Prostate gland (tissue), 2 donors: ENCODE measurements at regions not wholly inside any gene's neighbourhood (a gene's known extent, or its start where the extent isn't known, plus 50 kb on each side); places are given as distances from the start of the nearest gene placed in this dataset.

Experiments
- POLR2A ChIP-seq: fragments of 450-650 bp; IDR thresholded peaks from one replicate; pipeline ENCODE4 v1.6.1; 2016; ENCODE audit warnings: antibody characterized with exemption, mild to moderate bottlenecking
- POLR2AphosphoS5 ChIP-seq: sonication (generic); formaldehyde crosslinking; IDR thresholded peaks from one replicate; pipeline ENCODE4 v1.6.1; 2017; ENCODE audit warnings: antibody characterized with exemption
- TF ChIP-seq, protein P1 (sequence below), 4 experiments: fragments of 200-600 bp in 2 of 4; fragments of 450-650 bp in 2 of 4; sonication (generic) in 2 of 4; IDR thresholded peaks; 1 replicate in 3 of 4; 2 replicates in 1 of 4; pipeline ENCODE4 v1.5.1; 2016 to 2019; ENCODE audit warnings: antibody characterized with exemption in 4 of 4, mild to moderate bottlenecking in 2 of 4, moderate library complexity in 2 of 4

DNA sequence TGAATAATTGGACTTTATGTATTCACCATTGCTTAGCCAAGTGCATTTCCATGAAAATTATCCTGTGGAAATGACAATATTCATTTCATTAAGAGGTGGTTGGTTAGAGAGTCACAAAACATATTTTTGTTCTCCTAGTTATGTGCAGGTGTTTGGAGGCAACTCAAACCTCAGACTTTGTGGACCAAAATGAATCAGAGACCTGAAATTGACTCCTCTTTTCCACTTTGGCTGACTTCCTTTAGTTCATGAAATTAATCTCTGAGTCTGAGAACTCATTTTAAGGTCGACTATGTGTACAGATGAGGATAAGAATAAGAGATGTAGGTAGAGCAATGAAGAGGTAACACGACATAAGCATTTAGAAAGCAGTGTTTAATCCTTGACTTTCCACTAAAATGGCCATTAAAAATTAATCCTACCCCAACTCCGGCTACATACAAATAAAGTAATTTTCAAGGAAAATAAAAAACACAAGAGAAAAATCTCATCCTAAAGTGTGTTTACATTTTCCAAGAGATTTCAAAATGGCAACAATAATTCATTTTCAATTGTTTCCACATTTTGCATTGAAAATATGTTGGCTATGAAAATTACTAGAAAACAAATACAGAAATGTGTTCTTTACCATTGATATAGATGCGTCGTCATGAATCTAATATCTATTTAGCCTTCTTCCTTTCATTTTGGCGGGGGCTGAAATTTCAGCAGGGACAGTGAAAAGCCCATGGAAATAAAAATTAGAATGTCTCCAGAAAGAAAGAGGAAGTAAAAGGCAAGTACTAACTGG, 185.4 kb upstream of the CSNK1A1L start:
- TF ChIP-seq, protein P1, sequence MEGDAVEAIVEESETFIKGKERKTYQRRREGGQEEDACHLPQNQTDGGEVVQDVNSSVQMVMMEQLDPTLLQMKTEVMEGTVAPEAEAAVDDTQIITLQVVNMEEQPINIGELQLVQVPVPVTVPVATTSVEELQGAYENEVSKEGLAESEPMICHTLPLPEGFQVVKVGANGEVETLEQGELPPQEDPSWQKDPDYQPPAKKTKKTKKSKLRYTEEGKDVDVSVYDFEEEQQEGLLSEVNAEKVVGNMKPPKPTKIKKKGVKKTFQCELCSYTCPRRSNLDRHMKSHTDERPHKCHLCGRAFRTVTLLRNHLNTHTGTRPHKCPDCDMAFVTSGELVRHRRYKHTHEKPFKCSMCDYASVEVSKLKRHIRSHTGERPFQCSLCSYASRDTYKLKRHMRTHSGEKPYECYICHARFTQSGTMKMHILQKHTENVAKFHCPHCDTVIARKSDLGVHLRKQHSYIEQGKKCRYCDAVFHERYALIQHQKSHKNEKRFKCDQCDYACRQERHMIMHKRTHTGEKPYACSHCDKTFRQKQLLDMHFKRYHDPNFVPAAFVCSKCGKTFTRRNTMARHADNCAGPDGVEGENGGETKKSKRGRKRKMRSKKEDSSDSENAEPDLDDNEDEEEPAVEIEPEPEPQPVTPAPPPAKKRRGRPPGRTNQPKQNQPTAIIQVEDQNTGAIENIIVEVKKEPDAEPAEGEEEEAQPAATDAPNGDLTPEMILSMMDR (IDR thresholded peaks at IDR 0.05) = no peak
- TF ChIP-seq POLR2A (no peak), POLR2AphosphoS5 (no peak)
